Motor neuron (in vitro differentiated cells): ENCODE measurements at regions not wholly inside any gene's neighbourhood (a gene's known extent, or its start where the extent isn't known, plus 50 kb on each side); places are given as distances from the start of the nearest gene placed in this dataset.

Experiments
- ATAC-seq, 8 experiments: fragments of 200-7000 bp; cut with Tn5 transposase; replicated peaks in 6 of 8; 2 replicates each; pipeline ENCODE4 v1.8.0; 2021; ENCODE audit warnings: mild to moderate bottlenecking in 8 of 8, moderate library complexity in 8 of 8
- H3K27ac ChIP-seq, 2 donors: fragments of 250-450 bp; sonication (Bioruptor Pico); 2 replicates each; pipeline ENCODE4 v1.9.0; 2021; ENCODE audit warnings: antibody characterized with exemption in 2 of 2, mild to moderate bottlenecking in 2 of 2, moderate library complexity in 1 of 2
- H3K4me1 ChIP-seq, 2 donors: fragments of 250-450 bp; sonication (Bioruptor Pico); replicated peaks in 1 of 2; 2 replicates each; pipeline ENCODE4 v1.6.1; 2021; ENCODE audit warnings: antibody characterized with exemption in 2 of 2, mild to moderate bottlenecking in 2 of 2, moderate library complexity in 1 of 2
- H3K4me3 ChIP-seq, 5 donors: fragments of 250-450 bp; sonication (Bioruptor Pico); 2 replicates each; pipeline ENCODE4 v1.9.0; 2021; ENCODE audit warnings: antibody characterized with exemption in 5 of 5, mild to moderate bottlenecking in 5 of 5, moderate library complexity in 4 of 5
- WGBS, 10 experiments: fragments of 450-650 bp; shearing (Covaris generic); methylation state at CpG; one replicate each; pipeline ENCODE4 v1.0.0; 2022; 5-methylcytosine and 5-hydroxymethylcytosine counted together
- in situ Hi-C, 9 experiments: fragments of 400-800 bp; cut with MboI; loops; one replicate each; pipeline ENCODE4 v1.15.0; 2021; ENCODE audit warnings: low sequenced_read_pairs in 9 of 9, low pct_unique_long_range_greater_than_20kb in 2 of 9; ENCODE audit not compliant: unreplicated experiment in 9 of 9

- in situ Hi-C loops, result no loop called here
These were observed 199.3 kb upstream of the PPFIA2 start for GRCh38 chr12:81958406-81958805.

GRCh38 chr12:81957631-81958030, 198.5 kb upstream of the PPFIA2 start:
- ATAC-seq, result no peak
- in situ Hi-C loops, result no loop called here
- Histone ChIP-seq H3K27ac (no peak overlapping the region), H3K4me1 (no peaks in the 10 kb centered on the region), H3K4me3 (no peak overlapping the region)

More at GRCh38 chr12:81958406-81958805, 199.3 kb upstream of the PPFIA2 start:
- Histone ChIP-seq H3K27ac (no peak overlapping the region), H3K4me3 (no peak overlapping the region), H3K4me1 (no peaks in the 10 kb centered on the region)
- ATAC-seq, result no peak
- WGBS, 10 experiments, result 0 to 100% (median 60%) methylated on average over 1 of the region's 1 CpG; no CpG with 5 or more reads in 1 of the 10 experiments

- no peak overlapping the region for H3K27ac ChIP-seq
- 100% methylated on average over 1 of the region's 1 CpG; no CpG with 5 or more reads in 8 of the 10 experiments for WGBS, 10 experiments
- H3K4me3 ChIP-seq, result no peak overlapping the region
- no peaks in the 10 kb centered on the region for H3K4me1 ChIP-seq
- ATAC-seq, result no peak
- in situ Hi-C loops, result no loop called here
These were observed 197.3 kb upstream of the PPFIA2 start for GRCh38 chr12:81956468-81956860.

- ATAC-seq, result no peak
- Histone ChIP-seq H3K27ac (no peak overlapping the region), H3K4me3 (no peak overlapping the region), H3K4me1 (peaks cover 0 to 10% of the 10 kb centered on the region in 2 donors)
- in situ Hi-C loops, result no loop called here
- 4 to 83% (median 58%) methylated on average over 1 to 2 of the region's 2 CpGs for WGBS, 10 experiments
These were observed 194.4 kb upstream of the PPFIA2 start for GRCh38 chr12:81953541-81953940.

GRCh38 chr12:81950871-81951270, 191.7 kb upstream of the PPFIA2 start:
- H3K27ac ChIP-seq, result peak overlapping the region in 1 of 2 donors; percentile 10
- in situ Hi-C loops, result no loop called here
- 20 to 100% (median 82%) methylated on average over 1 to 3 of the region's 3 CpGs; no CpG with 5 or more reads in 1 of the 10 experiments for WGBS, 10 experiments
- H3K4me1 ChIP-seq, result peaks cover 0 to 10% of the 10 kb centered on the region in 2 donors
- ATAC-seq, result no peak
- H3K4me3 ChIP-seq, result no peak overlapping the region

- Histone ChIP-seq H3K27ac (no peak overlapping the region), H3K4me3 (no peak overlapping the region), H3K4me1 (peaks cover 0 to 10% of the 10 kb centered on the region in 2 donors)
- WGBS, 10 experiments, result 0 to 63% (median 22%) methylated on average over 1 to 2 of the region's 2 CpGs
- in situ Hi-C loops, result no loop called here
- ATAC-seq, result peak in 6 of 8 experiments; percentile 9 to 88 (median 37)
These were observed 190.7 kb upstream of the PPFIA2 start for GRCh38 chr12:81949841-81950308.

GRCh38 chr12:81949416-81949815, 190.3 kb upstream of the PPFIA2 start:
- 0 to 60% (median 46%) methylated on average over 1 to 2 of the region's 2 CpGs; no CpG with 5 or more reads in 3 of the 10 experiments for WGBS, 10 experiments
- Histone ChIP-seq H3K4me3 (no peak overlapping the region), H3K4me1 (peaks cover 0 to 10% of the 10 kb centered on the region in 2 donors), H3K27ac (no peak overlapping the region)
- in situ Hi-C loops, result no loop called here
- ATAC-seq, result peak in 1 of 8 experiments; percentile 26

GRCh38 chr12:81944886-81945285, 185.7 kb upstream of the PPFIA2 start:
- H3K27ac ChIP-seq, result no peak overlapping the region
- H3K4me1 ChIP-seq, result peaks cover 0 to 2% of the 10 kb centered on the region in 2 donors
- no peak overlapping the region for H3K4me3 ChIP-seq
- WGBS, 10 experiments, result 6 to 93% (median 80%) methylated on average over 1 to 2 of the region's 2 CpGs; no CpG with 5 or more reads in 3 of the 10 experiments
- in situ Hi-C loops, result no loop called here
- ATAC-seq, result no peak

- ATAC-seq, result no peak
- H3K27ac ChIP-seq, result no peak overlapping the region
- WGBS, 10 experiments, result 0 to 100% (median 71%) methylated on average over 1 to 4 of the region's 4 CpGs
- H3K4me1 ChIP-seq, result no peaks in the 10 kb centered on the region
- no peak overlapping the region for H3K4me3 ChIP-seq
- in situ Hi-C loops, result no loop called here
These were observed 183.4 kb upstream of the PPFIA2 start for GRCh38 chr12:81942594-81942993.

GRCh38 chr12:81930037-81930436, 170.9 kb upstream of the PPFIA2 start:
- no peak for ATAC-seq
- no peaks in the 10 kb centered on the region for H3K4me1 ChIP-seq
- H3K27ac ChIP-seq, result no peak overlapping the region
- in situ Hi-C loops, result no loop called here
- H3K4me3 ChIP-seq, result no peak overlapping the region
- 10 to 100% (median 88%) methylated on average over 1 to 2 of the region's 2 CpGs; no CpG with 5 or more reads in 1 of the 10 experiments for WGBS, 10 experiments

GRCh38 chr12:81896771-81897170, 137.6 kb upstream of the PPFIA2 start:
- 13 to 100% (median 85%) methylated on average over 1 to 7 of the region's 9 CpGs; no CpG with 5 or more reads in 2 of the 10 experiments for WGBS, 10 experiments
- ATAC-seq, result no peak

GRCh38 chr12:81888961-81889360, 129.8 kb upstream of the PPFIA2 start:
- Histone ChIP-seq H3K4me3 (no peak overlapping the region), H3K4me1 (peaks cover 0 to 4% of the 10 kb centered on the region in 2 donors), H3K27ac (peak overlapping the region in 1 of 2 donors; percentile 47)
- in situ Hi-C loops, result no loop called here
- ATAC-seq, result no peak

More at GRCh38 chr12:81896771-81897170, 137.6 kb upstream of the PPFIA2 start:
- Histone ChIP-seq H3K27ac (no peak overlapping the region), H3K4me3 (no peak overlapping the region), H3K4me1 (no peaks in the 10 kb centered on the region)
- in situ Hi-C loops, result no loop called here

GRCh38 chr12:81888106-81888740, 129.1 kb upstream of the PPFIA2 start:
- Histone ChIP-seq H3K4me3 (no peak overlapping the region), H3K4me1 (peaks cover 0 to 4% of the 10 kb centered on the region in 2 donors), H3K27ac (no peak overlapping the region)
- peak in 3 of 8 experiments; percentile 36 to 66 (median 58) for ATAC-seq
- in situ Hi-C loops, result no loop called here

GRCh38 chr12:81874586-81874985, 115.4 kb upstream of the PPFIA2 start:
- no peak overlapping the region for H3K4me3 ChIP-seq
- ATAC-seq, result no peak
- 0 to 100% (median 49%) methylated on average over 1 to 2 of the region's 2 CpGs for WGBS, 10 experiments
- in situ Hi-C loops, result no loop called here
- no peak overlapping the region for H3K27ac ChIP-seq
- no peaks in the 10 kb centered on the region for H3K4me1 ChIP-seq
